Posterior vena cava (tissue), 2 donors: ENCODE measurements at regions not wholly inside any gene's neighbourhood (a gene's known extent, or its start where the extent isn't known, plus 50 kb on each side); places are given as distances from the start of the nearest gene placed in this dataset.
"Not testable (repeated sequence)": the region's sequence is repeated elsewhere in the genome, so short reads cannot be mapped to it uniquely, and the experiment has no call there.

ENCODE experiments used
- DNase-seq: peaks from one replicate; pipeline ENCODE4 v3.0.0-alpha.2; 2020; ENCODE audit warnings: low spot score
- intact Hi-C, 2 donors: fragments of 100-400 bp; cut with DNase I; formaldehyde crosslinking; loops; one replicate each; pipeline versions ENCODE4 v1.14.1 to v1.14.2; 2022 to 2023
- donor health status: DM: yes; HTN: yes; CAD: no.
- donor health status: DM: yes; HTN: yes; CAD: no.

- DNase-seq = no peak
- intact Hi-C loops = no loop called here
These were observed 50.8 kb upstream of the PCSK1 start for GRCh38 chr5:96483878-96484277.

- intact Hi-C loops = no loop called here
- DNase-seq = no peak
These were observed 54.8 kb upstream of the PCSK1 start for GRCh38 chr5:96487859-96488258.

GRCh38 chr5:96489532-96489931, 56.5 kb upstream of the PCSK1 start:
- intact Hi-C loops = no loop called here

GRCh38 chr5:96492459-96493047, 59.5 kb upstream of the PCSK1 start:
- no peak for DNase-seq
- intact Hi-C loops = no loop called here

More at GRCh38 chr5:96489532-96489931, 56.5 kb upstream of the PCSK1 start:
- no peak for DNase-seq

- DNase-seq = no peak
- intact Hi-C loops = no loop called here
These were observed 60.3 kb upstream of the PCSK1 start for GRCh38 chr5:96493219-96493790.

- DNase-seq, intact Hi-C loops: not testable (repeated sequence)
These were observed 62.4 kb upstream of the PCSK1 start for GRCh38 chr5:96495412-96495811.

GRCh38 chr5:96497027-96497426, 64.0 kb upstream of the PCSK1 start:
- DNase-seq, intact Hi-C loops: not testable (repeated sequence)

GRCh38 chr5:96499753-96500345, 66.8 kb upstream of the PCSK1 start:
- intact Hi-C loops = no loop called here
- DNase-seq = no peak

GRCh38 chr5:96501991-96502646, 69.1 kb upstream of the PCSK1 start:
- intact Hi-C loops = no loop called here
- DNase-seq = no peak

- intact Hi-C loops = no loop called here
- no peak for DNase-seq
These were observed 70.6 kb upstream of the PCSK1 start for GRCh38 chr5:96503501-96504236.

- DNase-seq = no peak
- intact Hi-C loops = no loop called here
These were observed 73.3 kb upstream of the PCSK1 start for GRCh38 chr5:96506376-96506775.

GRCh38 chr5:96506866-96507527, 73.9 kb upstream of the PCSK1 start:
- no peak for DNase-seq
- intact Hi-C loops = no loop called here

GRCh38 chr5:96509316-96509715, 76.3 kb upstream of the PCSK1 start:
- DNase-seq = no peak
- intact Hi-C loops = no loop called here

GRCh38 chr5:96509721-96510350, 76.8 kb upstream of the PCSK1 start:
- no peak for DNase-seq
- intact Hi-C loops = no loop called here

- no peak for DNase-seq
- intact Hi-C loops = no loop called here
These were observed 83.6 kb upstream of the PCSK1 start for GRCh38 chr5:96516631-96517071.

- no peak for DNase-seq
- intact Hi-C loops = no loop called here
These were observed 84.2 kb upstream of the PCSK1 start for GRCh38 chr5:96517295-96517694.

- no peak for DNase-seq
- intact Hi-C loops = no loop called here
These were observed 87.3 kb upstream of the PCSK1 start for GRCh38 chr5:96520345-96520744.

GRCh38 chr5:96522635-96523355, 89.7 kb upstream of the PCSK1 start:
- no peak for DNase-seq

More at GRCh38 chr5:96522635-96523355, 89.7 kb upstream of the PCSK1 start:
- intact Hi-C loops = no loop called here
